PC-3 (cell line): ENCODE measurements at regions not wholly inside any gene's neighbourhood (a gene's known extent, or its start where the extent isn't known, plus 50 kb on each side); places are given as distances from the start of the nearest gene placed in this dataset.

ENCODE experiments used
- ATAC-seq: fragments of 200-7000 bp; cut with Tn5 transposase; 2 replicates; pipeline ENCODE4 v1.9.1; 2020; ENCODE audit warnings: mild to moderate bottlenecking, moderate library complexity
- BruUV-seq: library from RNA; stranded (reverse); fragments of 400-500 nt; replicated peaks from 2 replicates; lab custom pipeline; 2021; lab: Mats Ljungman, UMichigan
- CTCF ChIA-PET: fragments of 300-600 bp; sonication (Branson Sonifier 250); formaldehyde crosslinking; loops from one replicate; lab custom pipeline; 2022; ENCODE audit warnings: antibody characterized with exemption; lab: Charles Lee
- POLR2A ChIA-PET: fragments of 300-600 bp; sonication (Branson Sonifier 250); formaldehyde crosslinking; loops from one replicate; lab custom pipeline; 2022; ENCODE audit warnings: antibody characterized with exemption; ENCODE audit not compliant: unreplicated experiment; lab: Charles Lee
- DNase-seq: peaks from one replicate; pipeline ENCODE4 v3.0.0-alpha.2; 2015
- H2AFZ ChIP-seq: fragments of 300-600 bp; sonication (generic); 2 replicates; pipeline ENCODE4 v1.6.0; 2016; ENCODE audit warnings: antibody characterized with exemption, low read length
- H3F3A ChIP-seq: fragments of 300-600 bp; sonication (generic); one replicate; pipeline ENCODE4 v1.6.0; 2017; ENCODE audit warnings: antibody characterized with exemption, low read length, control low read depth, mild to moderate bottlenecking; ENCODE audit not compliant: unreplicated experiment
- H3K27ac ChIP-seq: fragments of 300-600 bp; sonication (generic); 2 replicates; pipeline ENCODE4 v1.5.1; 2016; ENCODE audit warnings: mild to moderate bottlenecking, low read length
- H3K27me3 ChIP-seq: fragments of 300-600 bp; sonication (generic); 2 replicates; pipeline ENCODE4 v1.6.1; 2016; ENCODE audit warnings: low read length, mixed read lengths
- H3K36me3 ChIP-seq: fragments of 300-600 bp; sonication (generic); 2 replicates; pipeline ENCODE4 v1.6.1; 2016; ENCODE audit warnings: low read depth, mixed run types, low read length, mixed read lengths
- H3K4me1 ChIP-seq: fragments of 300-600 bp; sonication (generic); 2 replicates; pipeline ENCODE4 v1.5.1; 2016; ENCODE audit warnings: low read length; ENCODE audit not compliant: insufficient read depth
- H3K4me2 ChIP-seq: fragments of 300-600 bp; sonication (generic); 2 replicates; pipeline ENCODE4 v1.6.0; 2016; ENCODE audit warnings: low read length
- H3K4me3 ChIP-seq: fragments of 300-600 bp; sonication (generic); 2 replicates; pipeline ENCODE4 v1.5.1; 2016; ENCODE audit warnings: mild to moderate bottlenecking, low read length, mixed read lengths
- H3K79me2 ChIP-seq: fragments of 300-600 bp; sonication (generic); 2 replicates; pipeline ENCODE4 v1.6.1; 2017; ENCODE audit warnings: low read length, mixed read lengths
- H3K9ac ChIP-seq: fragments of 300-600 bp; sonication (generic); 2 replicates; pipeline ENCODE4 v1.6.0; 2016; ENCODE audit warnings: mild to moderate bottlenecking, low read length
- H3K9me2 ChIP-seq: fragments of 300-600 bp; sonication (generic); replicated peaks from 2 replicates; pipeline ENCODE4 v1.6.1; 2016; ENCODE audit warnings: mixed run types, low read length, mixed read lengths
- H3K9me3 ChIP-seq: fragments of 300-600 bp; sonication (generic); 2 replicates; pipeline ENCODE4 v1.6.1; 2016; ENCODE audit warnings: low read length, mixed read lengths
- H4K20me1 ChIP-seq: fragments of 300-600 bp; sonication (generic); 2 replicates; pipeline ENCODE4 v1.6.1; 2016; ENCODE audit warnings: low read length, mixed read lengths
- EZH2 ChIP-seq: fragments of 300-600 bp; sonication (generic); IDR thresholded peaks from one replicate; pipeline ENCODE4 v1.6.1; 2017; ENCODE audit warnings: antibody characterized with exemption, mild to moderate bottlenecking, low read length; ENCODE audit not compliant: unreplicated experiment
- EZH2phosphoT487 ChIP-seq: fragments of 300-600 bp; sonication (generic); IDR thresholded peaks from 2 replicates; pipeline ENCODE4 v1.6.1; 2018; ENCODE audit warnings: mild to moderate bottlenecking, antibody characterized with exemption, low read length, borderline replicate concordance
- intact Hi-C: fragments of 100-400 bp; cut with micrococcal nuclease; formaldehyde crosslinking; loops from 2 replicates; pipeline ENCODE4 v1.9.0; 2023
- TF ChIP-seq, protein P1 (sequence below): fragments of 300-600 bp; sonication (generic); conservative IDR thresholded peaks from 2 replicates; pipeline ENCODE4 v1.5.1; 2017; ENCODE audit warnings: antibody characterized with exemption, low read depth, mild to moderate bottlenecking, low read length

DNA sequence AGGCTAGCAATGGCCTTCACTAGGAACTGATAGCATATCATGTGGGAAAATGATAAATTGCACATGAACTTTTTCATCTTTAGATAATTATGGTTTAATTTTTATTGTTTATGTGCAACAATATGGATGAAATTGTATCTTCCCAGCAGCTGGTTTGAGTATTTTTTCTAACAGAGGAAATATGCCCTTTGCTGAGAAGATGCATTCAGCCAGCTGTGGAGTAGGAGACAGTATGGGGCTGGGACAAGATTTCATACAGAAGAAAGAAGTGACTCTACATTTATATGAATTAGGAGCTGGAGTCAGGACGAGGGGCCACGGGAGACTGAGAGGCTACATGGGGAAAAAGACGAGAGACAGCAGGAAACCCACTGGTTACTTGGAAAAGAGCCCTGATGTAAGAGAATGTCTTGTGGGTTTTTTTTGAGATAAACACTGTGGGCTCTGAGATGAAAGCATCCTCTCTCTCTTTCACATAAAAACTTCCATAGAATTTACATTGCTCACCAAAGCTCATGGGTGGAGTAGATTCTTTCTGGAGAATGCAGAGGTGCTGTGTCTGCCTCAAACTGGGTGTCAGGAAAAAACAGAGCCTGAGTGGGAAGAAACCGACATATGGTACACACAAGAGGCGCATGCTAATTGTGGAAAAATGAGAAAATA is 115.2 kb upstream of the PDZRN3 start:
- peaks cover 17% of the 10 kb centered on the region for H3K9me3 ChIP-seq
- H3K9me2 ChIP-seq, result no peaks in the 10 kb centered on the region
- POLR2A ChIA-PET, result no interaction called here
- no peak overlapping the region for H3K4me2 ChIP-seq
- H3K27ac ChIP-seq, result no peak overlapping the region
- intact Hi-C loops, result no loop called here
- no peaks in the 10 kb centered on the region for H4K20me1 ChIP-seq
- no peak overlapping the region for H2AFZ ChIP-seq
- no peak for ATAC-seq
- H3K79me2 ChIP-seq, result no peaks in the 10 kb centered on the region
- no peaks in the 10 kb centered on the region for H3K27me3 ChIP-seq
- no TSS peak for BruUV-seq
- no peaks in the 10 kb centered on the region for H3F3A ChIP-seq
- CTCF ChIA-PET, result no interaction called here
- no peak overlapping the region for H3K9ac ChIP-seq
- no peaks in the 10 kb centered on the region for H3K4me1 ChIP-seq
- no peak overlapping the region for H3K4me3 ChIP-seq
- DNase-seq, result no peak
- H3K36me3 ChIP-seq, result no peaks in the 10 kb centered on the region
- TF ChIP-seq EZH2phosphoT487, result no peak
- TF ChIP-seq, protein P1, sequence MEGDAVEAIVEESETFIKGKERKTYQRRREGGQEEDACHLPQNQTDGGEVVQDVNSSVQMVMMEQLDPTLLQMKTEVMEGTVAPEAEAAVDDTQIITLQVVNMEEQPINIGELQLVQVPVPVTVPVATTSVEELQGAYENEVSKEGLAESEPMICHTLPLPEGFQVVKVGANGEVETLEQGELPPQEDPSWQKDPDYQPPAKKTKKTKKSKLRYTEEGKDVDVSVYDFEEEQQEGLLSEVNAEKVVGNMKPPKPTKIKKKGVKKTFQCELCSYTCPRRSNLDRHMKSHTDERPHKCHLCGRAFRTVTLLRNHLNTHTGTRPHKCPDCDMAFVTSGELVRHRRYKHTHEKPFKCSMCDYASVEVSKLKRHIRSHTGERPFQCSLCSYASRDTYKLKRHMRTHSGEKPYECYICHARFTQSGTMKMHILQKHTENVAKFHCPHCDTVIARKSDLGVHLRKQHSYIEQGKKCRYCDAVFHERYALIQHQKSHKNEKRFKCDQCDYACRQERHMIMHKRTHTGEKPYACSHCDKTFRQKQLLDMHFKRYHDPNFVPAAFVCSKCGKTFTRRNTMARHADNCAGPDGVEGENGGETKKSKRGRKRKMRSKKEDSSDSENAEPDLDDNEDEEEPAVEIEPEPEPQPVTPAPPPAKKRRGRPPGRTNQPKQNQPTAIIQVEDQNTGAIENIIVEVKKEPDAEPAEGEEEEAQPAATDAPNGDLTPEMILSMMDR, result no peak
- TF ChIP-seq EZH2, result no peak

DNA sequence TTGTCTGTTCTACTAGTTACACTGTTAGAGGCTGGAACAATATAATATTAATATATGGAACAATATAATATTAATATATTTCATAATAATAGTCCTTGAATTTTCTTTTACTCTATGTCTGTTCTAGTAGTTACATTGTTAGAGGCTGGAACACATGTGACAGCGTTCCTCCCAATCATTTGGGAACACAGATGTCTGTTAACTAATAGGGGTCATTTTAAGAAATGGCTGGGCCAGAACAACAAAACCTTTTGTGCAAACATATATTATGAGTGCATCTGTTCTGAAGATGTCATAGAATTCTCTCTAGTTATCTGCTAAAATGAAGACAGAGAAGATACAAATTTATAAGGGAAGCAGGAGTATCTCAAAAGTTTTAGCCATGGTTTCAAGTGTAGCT is 114.0 kb upstream of the PDZRN3 start:
- Histone ChIP-seq H3K27ac (no peak overlapping the region), H3K4me2 (no peak overlapping the region), H3K27me3 (no peaks in the 10 kb centered on the region), H3K4me1 (no peaks in the 10 kb centered on the region), H3K4me3 (no peak overlapping the region), H3K9me3 (peaks cover 17% of the 10 kb centered on the region), H3K9me2 (no peaks in the 10 kb centered on the region), H2AFZ (no peak overlapping the region), H3F3A (no peaks in the 10 kb centered on the region), H3K79me2 (no peaks in the 10 kb centered on the region), H4K20me1 (no peaks in the 10 kb centered on the region), H3K9ac (no peak overlapping the region), H3K36me3 (no peaks in the 10 kb centered on the region)
- CTCF ChIA-PET, result no interaction called here
- DNase-seq, result no peak
- no TSS peak for BruUV-seq
- intact Hi-C loops, result no loop called here
- POLR2A ChIA-PET, result no interaction called here
- ATAC-seq, result no peak
- TF ChIP-seq EZH2 (no peak), EZH2phosphoT487 (no peak)
- TF ChIP-seq, protein P1, result no peak

DNA sequence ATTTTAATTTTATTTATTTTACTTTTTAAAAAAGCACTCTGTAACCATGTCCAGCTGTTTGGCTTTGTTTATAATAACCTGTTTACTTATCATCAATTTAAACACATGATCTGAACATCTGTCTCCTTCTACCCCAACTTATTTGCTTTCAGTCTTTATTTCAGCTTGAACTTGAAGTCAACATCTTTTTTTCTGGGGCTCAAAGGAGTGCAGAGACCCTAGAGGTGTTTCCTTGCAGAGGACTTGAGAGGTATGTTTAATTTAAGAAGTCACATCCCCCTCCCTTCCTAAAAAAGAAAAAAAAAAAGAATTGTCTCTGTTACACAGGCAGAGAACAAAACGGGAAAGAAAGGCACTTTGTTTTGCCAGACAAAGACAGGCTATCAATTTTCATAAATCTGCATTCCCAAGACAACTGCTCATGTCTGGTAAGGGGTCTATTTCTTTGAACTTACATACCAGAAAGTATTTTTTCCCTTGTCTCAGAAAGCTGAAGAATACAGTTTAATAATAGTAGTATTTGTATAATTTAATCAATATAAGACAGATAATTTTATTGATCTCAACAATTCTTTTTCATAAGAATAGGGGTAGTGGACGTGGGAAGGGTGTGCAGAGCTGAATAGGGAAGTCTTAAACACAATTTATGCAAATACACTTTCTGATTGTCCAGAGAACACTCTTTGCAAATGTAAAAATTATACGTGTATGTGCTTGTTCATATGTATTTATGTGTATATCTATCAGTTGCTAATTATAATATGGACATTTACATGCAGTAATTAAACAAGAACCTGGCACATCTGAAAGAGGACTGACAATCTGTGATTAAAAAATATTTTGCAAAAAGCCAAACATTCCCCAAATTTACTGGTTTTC is 109.7 kb upstream of the PDZRN3 start:
- DNase-seq, result no peak
- Histone ChIP-seq H3K27me3 (no peaks in the 10 kb centered on the region), H3K79me2 (no peaks in the 10 kb centered on the region), H3K27ac (no peak overlapping the region), H4K20me1 (no peaks in the 10 kb centered on the region), H3K4me2 (no peak overlapping the region), H3K9me3 (peaks cover 17% of the 10 kb centered on the region), H2AFZ (no peak overlapping the region), H3K9ac (no peak overlapping the region), H3F3A (no peaks in the 10 kb centered on the region), H3K4me3 (no peak overlapping the region), H3K9me2 (no peaks in the 10 kb centered on the region), H3K36me3 (no peaks in the 10 kb centered on the region), H3K4me1 (no peaks in the 10 kb centered on the region)
- ATAC-seq, result no peak
- BruUV-seq, result no TSS peak
- POLR2A ChIA-PET, result no interaction called here
- TF ChIP-seq EZH2, result no peak
- TF ChIP-seq EZH2phosphoT487, result no peak
- TF ChIP-seq, protein P1, result no peak
- CTCF ChIA-PET, result no interaction called here
- intact Hi-C loops, result no loop called here
